GM12891 (cell line): ENCODE measurements at regions not wholly inside any gene's neighbourhood (a gene's known extent, or its start where the extent isn't known, plus 50 kb on each side); places are given as distances from the start of the nearest gene placed in this dataset.

Experiments
- PAX5 ChIP-seq: IDR thresholded peaks from 2 replicates; pipeline ENCODE4 v1.6.1; 2011; ENCODE audit warnings: low read length, moderate library complexity, mild to moderate bottlenecking; ENCODE audit not compliant: insufficient read depth, severe bottlenecking
- POLR2A ChIP-seq: IDR thresholded peaks from 2 replicates; pipeline ENCODE4 v1.6.1; 2011; ENCODE audit warnings: low read depth, low read length, control low read depth
- POLR2AphosphoS5 ChIP-seq: IDR thresholded peaks from 2 replicates; pipeline ENCODE4 v1.6.1; 2011; ENCODE audit warnings: low read depth, low read length, control low read depth
- SPI1 ChIP-seq: IDR thresholded peaks from 2 replicates; pipeline ENCODE4 v1.6.1; 2011; ENCODE audit warnings: low read depth, low read length, control low read depth
- TAF1 ChIP-seq: IDR thresholded peaks from 2 replicates; pipeline ENCODE4 v1.6.1; 2011; ENCODE audit warnings: low read depth, low read length, control low read depth

GRCh38 chr10:121248266-121248665, 350.0 kb downstream of the FGFR2 start:
- no peak for TF ChIP-seq POLR2AphosphoS5
- no peak for TF ChIP-seq POLR2A
- TF ChIP-seq SPI1, result no peak
- TF ChIP-seq TAF1, result no peak
- no peak for TF ChIP-seq PAX5
